ENCODE measurements at regions not wholly inside any gene's neighbourhood (a gene's known extent, or its start where the extent isn't known, plus 50 kb on each side); places are given as distances from the start of the nearest gene placed in this dataset.

- H2AK5ac ChIP-seq (ENCODE audit: low read depth, low read length) = no peak overlapping the region
- no peaks in the 10 kb centered on the region for H3K36me3 ChIP-seq (ENCODE audit: control insufficient read depth in 2 of 4, insufficient read depth in 4 of 4, low read length in 3 of 4)
- H4K20me1 ChIP-seq (replicated peaks in 1 of 2; ENCODE audit: control insufficient read depth in 1 of 2, insufficient read depth in 2 of 2, low read length in 2 of 2) = no peaks in the 10 kb centered on the region
- no peak overlapping the region for H4K5ac ChIP-seq (ENCODE audit: insufficient read length, low read depth, low read length)
- H3K79me2 ChIP-seq (ENCODE audit: control insufficient read depth in 1 of 2, insufficient read depth in 2 of 2, low read length in 2 of 2) = no peaks in the 10 kb centered on the region
- no peaks in the 10 kb centered on the region for H3K27me3 ChIP-seq (replicated peaks in 1 of 4; ENCODE audit: control insufficient read depth in 3 of 4, extremely low read depth in 1 of 4, insufficient read depth in 3 of 4, low read length in 3 of 4)
- no peak overlapping the region for H2BK120ac ChIP-seq (replicated peaks; ENCODE audit: low read depth, low read length)
- no peak overlapping the region for H3K27ac ChIP-seq (ENCODE audit: low read depth, low read length)
- H3K9ac ChIP-seq (replicated peaks in 1 of 4; ENCODE audit: extremely low read depth in 1 of 4, low read depth in 3 of 4, low read length in 3 of 4) = no peak overlapping the region
- H3K56ac ChIP-seq (replicated peaks; ENCODE audit: insufficient read length, low read depth, low read length) = no peak overlapping the region
- DNase-seq (ENCODE audit: low read depth in 1 of 2, low spot score in 2 of 2) (no peak), FAIRE-seq (no peak)
- no peak overlapping the region for H3K23ac ChIP-seq (ENCODE audit: insufficient read length)
- CTCF ChIA-PET (ENCODE audit: partially characterized antibody) = interaction anchor here (1.7 kb wide), 1 partner anchor 120 kb away, joined by 4 read pairs; no protein-coding TSS in a partner anchor
- H3K4me3 ChIP-seq (ENCODE audit: extremely low read depth in 1 of 4, insufficient read depth in 2 of 4, low read depth in 3 of 4, low read length in 4 of 4) = no peak overlapping the region
- H3K4me2 ChIP-seq (ENCODE audit: insufficient read depth in 1 of 2, low read depth in 2 of 2, low read length in 2 of 2) = no peak overlapping the region
- TF ChIP-seq, protein P1, sequence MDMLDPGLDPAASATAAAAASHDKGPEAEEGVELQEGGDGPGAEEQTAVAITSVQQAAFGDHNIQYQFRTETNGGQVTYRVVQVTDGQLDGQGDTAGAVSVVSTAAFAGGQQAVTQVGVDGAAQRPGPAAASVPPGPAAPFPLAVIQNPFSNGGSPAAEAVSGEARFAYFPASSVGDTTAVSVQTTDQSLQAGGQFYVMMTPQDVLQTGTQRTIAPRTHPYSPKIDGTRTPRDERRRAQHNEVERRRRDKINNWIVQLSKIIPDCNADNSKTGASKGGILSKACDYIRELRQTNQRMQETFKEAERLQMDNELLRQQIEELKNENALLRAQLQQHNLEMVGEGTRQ (IDR thresholded peaks at IDR 0.05; ENCODE audit: low read length) = no peak
- TF ChIP-seq PHF8 (conservative IDR thresholded peaks at IDR 0.05; ENCODE audit: low read depth, low read length) (no peak), SIRT6 (IDR thresholded peaks at IDR 0.05; ENCODE audit: low read length) (no peak), E2F6 (IDR thresholded peaks at IDR 0.05) (no peak), SP2 (IDR thresholded peaks at IDR 0.05; ENCODE audit: low read length) (no peak), POLR2A (IDR thresholded peaks at IDR 0.05; ENCODE audit: control extremely low read depth in 1 of 2, low read depth in 2 of 2, low read length in 2 of 2) (no peak)
- POLR2A ChIA-PET (ENCODE audit: partially characterized antibody) = no interaction called here
- no peak overlapping the region for H2BK15ac ChIP-seq (ENCODE audit: low read length)
- no peak overlapping the region for H3K14ac ChIP-seq (ENCODE audit: insufficient read length)
- no peaks in the 10 kb centered on the region for H3K23me2 ChIP-seq (ENCODE audit: low read depth, low read length)
- H4K91ac ChIP-seq (replicated peaks; ENCODE audit: insufficient read length, low read length) = no peak overlapping the region
- WGBS, 2 experiments (ENCODE audit: extremely low coverage in 1 of 2, insufficient coverage in 1 of 2, insufficient read length in 1 of 2, insufficient replicate concordance in 2 of 2, low coverage in 1 of 2, low lambda C conversion rate in 2 of 2, missing lambda C conversion rate in 1 of 2) = 93% methylated on average over 2 of the region's 2 CpGs; no CpG with 5 or more reads in 1 of the 2 experiments
- no peak overlapping the region for H2BK20ac ChIP-seq (ENCODE audit: low read length)
- H3K9me3 ChIP-seq (ENCODE audit: insufficient read depth in 2 of 2, low read depth in 1 of 2, low read length in 1 of 2) = no peaks in the 10 kb centered on the region
- no peak overlapping the region for H2BK5ac ChIP-seq (ENCODE audit: low read depth, low read length)
- H3K79me1 ChIP-seq (ENCODE audit: low read depth, low read length) = no peaks in the 10 kb centered on the region
- no peak overlapping the region for H4K8ac ChIP-seq (ENCODE audit: extremely low read depth, insufficient read depth, low read length)
- H3K4me1 ChIP-seq (replicated peaks in 1 of 4; ENCODE audit: control insufficient read depth in 3 of 4, insufficient read depth in 4 of 4, low read length in 3 of 4) = peaks cover 0 to 7% (median 0%) of the 10 kb centered on the region in 4 experiments; a peak in 3 of 7 replicates
- no peak overlapping the region for H3K18ac ChIP-seq (ENCODE audit: extremely low read depth, low read length)
- no peak overlapping the region for H3K4ac ChIP-seq (replicated peaks; ENCODE audit: insufficient read length, low read depth, low read length)
- no peak overlapping the region for H2BK12ac ChIP-seq (ENCODE audit: low read depth, low read length)
- H2AFZ ChIP-seq (ENCODE audit: low read length) = no peak overlapping the region
These were observed 166.2 kb upstream of the TGFBR2 start for GRCh38 chr3:30440147-30440604.
